COLO668 (cell line): ENCODE measurements at regions not wholly inside any gene's neighbourhood (a gene's known extent, or its start where the extent isn't known, plus 50 kb on each side); places are given as distances from the start of the nearest gene placed in this dataset.

Experiments used
- DNase-seq: peaks from one replicate; lab custom pipeline; 2025; ENCODE audit not compliant: unreplicated experiment; lab: John Stamatoyannopoulos, UW

GRCh38 chr10:9786101-9786500 lies 1231.6 kb upstream of the CELF2 start:
- no peak for DNase-seq

DNA sequence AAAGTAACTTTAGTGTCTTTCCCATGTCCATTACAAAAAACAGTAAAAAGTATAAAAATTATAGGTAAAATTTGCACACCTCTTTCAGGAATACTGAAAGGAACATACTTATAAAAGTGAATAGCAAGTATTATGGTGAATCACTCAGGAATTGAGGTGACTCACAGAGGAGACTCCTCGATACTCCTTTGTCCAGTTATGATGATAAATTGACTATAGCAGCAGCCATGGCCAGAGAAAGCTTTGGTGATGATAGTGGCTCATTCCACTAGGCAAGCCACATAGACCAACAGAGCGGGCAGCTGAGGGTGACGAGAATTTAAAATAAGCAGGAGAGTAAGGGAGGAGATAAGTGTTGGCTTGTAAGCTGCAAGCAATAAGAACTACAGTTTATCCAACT lies 1231.1 kb upstream of the CELF2 start:
- DNase-seq, result no peak

GRCh38 chr10:9789996-9790395 lies 1227.7 kb upstream of the CELF2 start:
- DNase-seq, result no peak

DNA sequence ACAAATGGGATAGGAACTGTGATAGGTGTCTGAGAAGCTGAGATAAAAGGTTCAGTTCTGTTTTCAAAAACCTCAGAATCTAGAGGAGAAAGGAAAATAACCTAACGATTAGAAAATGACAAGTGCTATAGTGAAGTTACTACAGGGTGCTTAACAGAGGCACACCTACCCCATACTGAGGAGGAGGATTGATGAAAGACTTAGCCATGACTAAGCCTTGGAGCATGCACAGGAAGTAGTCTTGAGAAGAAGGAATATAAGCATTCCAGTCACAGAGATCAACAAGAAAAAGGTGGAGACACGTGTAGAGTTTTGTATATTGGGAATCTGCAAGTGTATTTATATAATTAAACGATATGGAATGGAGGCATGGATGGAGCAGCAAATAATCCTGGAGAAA lies 1225.5 kb upstream of the CELF2 start:
- DNase-seq, result no peak

DNA sequence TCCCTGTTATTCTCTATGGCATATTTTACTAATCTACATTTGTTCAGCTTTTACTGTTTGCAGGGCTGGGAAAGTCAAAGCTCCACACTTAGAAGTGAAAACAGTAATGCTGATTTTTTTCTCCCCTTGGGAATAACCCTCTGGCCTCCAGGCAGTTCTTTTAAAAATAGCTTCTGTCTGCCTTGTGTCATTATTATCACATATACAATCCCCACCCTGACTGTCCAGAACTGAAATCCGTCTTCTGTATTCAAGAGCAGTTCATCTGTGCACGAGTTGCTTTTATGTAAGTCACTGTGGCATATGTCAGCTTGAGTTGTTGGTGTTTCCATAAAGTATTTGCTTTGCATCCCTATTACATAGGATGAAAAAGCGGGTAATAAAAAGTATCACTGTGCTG lies 1221.1 kb upstream of the CELF2 start:
- no peak for DNase-seq

- DNase-seq, result no peak
Measured at GRCh38 chr10:9800011-9800410, 1217.7 kb upstream of the CELF2 start.

DNA sequence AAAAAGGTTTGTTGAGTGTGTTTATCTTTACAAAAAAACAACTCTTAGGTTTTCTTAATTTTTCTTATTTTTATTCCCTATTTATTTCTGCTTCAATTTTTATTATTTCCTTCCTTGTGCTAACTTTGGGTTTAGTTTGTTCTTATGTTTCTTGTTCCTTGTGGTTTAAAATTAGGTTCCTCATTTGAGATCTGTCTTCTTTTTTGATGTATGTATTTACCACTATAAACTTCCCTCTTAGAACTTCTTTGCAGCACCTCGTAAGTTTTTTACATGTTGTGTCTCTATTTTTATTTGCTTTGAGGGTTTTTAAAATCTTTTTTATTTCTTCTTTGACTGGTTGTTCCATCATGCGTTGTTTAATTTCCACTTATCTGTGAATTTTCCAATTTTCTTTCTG lies 1217.1 kb upstream of the CELF2 start:
- no peak for DNase-seq

DNA sequence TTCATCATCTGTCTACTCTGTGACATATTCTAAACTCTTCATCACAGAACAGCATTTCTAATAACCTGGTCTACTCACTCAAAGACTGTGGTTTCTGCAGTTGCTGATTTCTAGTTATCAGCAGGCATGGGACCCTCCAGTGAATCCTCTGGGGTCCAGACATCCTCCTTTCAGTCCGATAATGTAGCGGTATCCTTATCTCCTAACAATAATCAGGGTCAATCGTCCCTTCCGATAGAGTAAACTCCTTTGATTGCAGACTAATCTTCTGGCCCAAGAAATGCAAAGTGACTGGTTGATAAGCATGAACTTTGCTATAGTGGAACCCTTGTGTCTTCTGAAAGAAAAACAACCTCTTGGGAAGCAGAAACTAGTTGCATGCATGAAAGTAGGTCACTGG lies 1209.8 kb upstream of the CELF2 start:
- no peak for DNase-seq

- no peak for DNase-seq
Measured at GRCh38 chr10:9811601-9812000, 1206.1 kb upstream of the CELF2 start.

GRCh38 chr10:9814285-9814864 lies 1203.3 kb upstream of the CELF2 start:
- DNase-seq, result no peak

- DNase-seq, result no peak
Measured at GRCh38 chr10:9819756-9820494, 1197.7 kb upstream of the CELF2 start.

DNA sequence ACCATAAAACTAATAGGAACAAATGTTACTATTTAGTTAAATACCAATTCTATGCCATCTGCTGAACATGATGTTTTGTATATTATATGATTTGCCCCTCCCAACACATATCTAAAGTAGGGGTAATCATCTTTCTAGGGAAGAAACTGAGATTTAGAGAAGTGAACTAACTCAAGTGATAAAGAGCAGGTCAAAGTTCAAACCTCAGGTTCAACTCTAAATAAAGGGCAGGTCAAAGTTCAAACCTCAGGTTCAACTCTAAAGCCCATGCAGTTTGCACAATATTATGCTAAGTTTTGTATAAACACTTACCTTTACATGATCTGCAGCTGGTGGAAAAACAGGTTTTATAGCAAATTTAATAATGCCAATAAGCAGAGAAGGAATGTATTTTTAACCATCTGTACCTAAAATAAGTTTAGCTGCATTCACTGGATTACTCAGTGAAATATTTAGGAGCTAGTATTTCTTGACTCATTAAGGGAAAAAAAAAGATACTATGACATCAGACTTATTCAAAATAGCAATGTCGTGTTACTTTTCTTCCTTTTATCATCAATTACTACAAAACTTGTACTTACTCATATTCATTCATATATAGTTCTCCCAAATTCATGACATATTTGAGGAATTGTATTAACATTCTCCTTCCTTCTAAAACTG lies 1194.3 kb upstream of the CELF2 start:
- no peak for DNase-seq

- no peak for DNase-seq
Measured at GRCh38 chr10:9824631-9825071, 1193.0 kb upstream of the CELF2 start.

- DNase-seq, result no peak
Measured at GRCh38 chr10:9825491-9826018, 1192.1 kb upstream of the CELF2 start.

DNA sequence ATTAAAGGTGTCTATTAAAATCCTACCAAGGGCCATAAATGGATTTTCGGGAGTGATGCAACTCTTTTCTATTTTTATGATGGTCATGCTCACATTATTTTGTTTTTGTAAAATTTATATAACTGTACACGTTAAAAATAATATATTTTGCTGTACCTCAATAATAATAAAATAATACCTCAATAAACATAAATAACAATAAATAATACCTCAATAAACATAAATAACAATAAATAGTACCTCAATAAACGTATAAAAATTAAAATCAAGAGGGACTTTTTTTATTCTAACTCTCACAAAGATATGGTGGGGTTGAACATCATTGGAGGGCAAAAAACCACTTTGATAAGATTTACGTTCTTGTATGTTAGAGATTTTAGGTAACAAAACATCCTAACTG lies 1189.6 kb upstream of the CELF2 start:
- no peak for DNase-seq

- no peak for DNase-seq
Measured at GRCh38 chr10:9833942-9834341, 1183.7 kb upstream of the CELF2 start.

DNA sequence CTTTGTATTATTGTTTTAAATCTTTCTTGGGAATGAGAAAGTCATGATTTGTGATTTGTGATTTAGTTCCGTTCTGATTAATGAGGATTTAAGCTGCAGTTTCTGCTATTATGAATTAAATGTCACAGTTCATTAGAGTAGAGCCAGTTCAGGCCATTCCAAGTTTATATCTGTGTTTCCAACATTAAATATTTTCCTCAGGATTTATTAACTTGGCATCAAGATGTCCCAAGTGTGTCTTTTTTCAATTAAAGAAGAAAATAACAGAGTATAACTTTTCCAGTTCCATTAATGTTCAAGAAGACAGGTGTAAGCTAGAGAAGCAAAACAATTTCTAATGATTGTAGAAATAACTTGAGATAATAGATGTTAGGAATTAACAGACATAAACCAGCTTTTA lies 1183.2 kb upstream of the CELF2 start:
- no peak for DNase-seq

DNA sequence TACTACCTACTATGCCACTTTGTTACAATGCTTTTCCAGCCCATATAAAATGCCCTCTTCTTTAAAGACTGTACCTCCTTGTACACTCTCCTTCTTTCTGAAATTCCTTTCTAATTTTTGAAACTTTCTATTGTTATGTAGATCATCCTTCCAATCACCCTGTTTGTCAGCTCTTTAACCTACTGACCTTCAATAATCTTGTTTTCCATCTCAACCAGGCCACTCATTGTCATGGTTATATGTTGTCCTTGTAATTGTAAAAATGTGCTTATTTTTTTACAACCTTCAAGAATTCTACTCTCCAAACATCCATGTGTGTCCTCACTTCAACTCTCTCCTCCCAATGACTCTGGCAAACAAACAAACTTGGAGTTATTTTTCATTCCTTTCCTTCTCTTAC lies 1172.6 kb upstream of the CELF2 start:
- DNase-seq, result no peak

DNA sequence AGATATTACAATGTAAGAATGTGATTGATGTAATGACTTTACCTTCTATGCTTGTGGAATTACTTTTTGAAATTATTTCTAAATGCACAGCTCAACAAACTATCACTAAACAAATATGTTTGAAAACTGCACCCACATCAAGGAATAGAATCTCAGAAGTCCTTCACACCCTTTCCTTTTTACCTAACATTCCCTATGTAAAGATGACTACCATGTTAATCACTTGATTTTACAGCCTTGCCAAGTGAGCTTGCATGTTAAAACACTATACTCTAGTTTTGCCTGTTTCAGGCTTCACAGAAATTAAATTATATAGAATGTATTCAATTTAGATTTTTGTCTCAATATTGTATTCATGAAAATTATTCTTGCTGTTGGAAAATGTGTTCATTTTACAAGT lies 1169.4 kb upstream of the CELF2 start:
- no peak for DNase-seq

GRCh38 chr10:9848981-9849380 lies 1168.7 kb upstream of the CELF2 start:
- DNase-seq, result no peak

- DNase-seq, result no peak
Measured at GRCh38 chr10:9850415-9850814, 1167.3 kb upstream of the CELF2 start.

DNA sequence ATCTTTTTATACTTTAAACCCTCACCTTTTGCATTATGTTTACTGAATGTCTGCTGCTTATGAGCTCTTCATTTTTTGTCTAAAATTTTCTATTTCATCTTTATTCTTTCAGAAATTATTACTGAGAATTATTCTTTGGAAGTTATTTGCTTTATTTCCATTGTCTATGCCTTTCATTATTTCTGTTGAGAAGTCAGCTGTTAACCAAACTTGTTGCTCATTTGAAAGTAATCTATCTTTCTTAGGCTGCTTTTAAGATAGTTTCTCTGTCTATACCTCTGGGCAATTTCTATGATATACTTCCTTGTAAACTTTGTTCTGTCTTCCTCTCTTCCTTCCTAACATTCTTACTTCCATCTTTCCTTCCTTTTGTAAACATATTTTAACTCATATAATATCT lies 1165.9 kb upstream of the CELF2 start:
- no peak for DNase-seq
